GM12878 (cell line): ENCODE measurements at regions not wholly inside any gene's neighbourhood (a gene's known extent, or its start where the extent isn't known, plus 50 kb on each side); places are given as distances from the start of the nearest gene placed in this dataset.
A peak's percentile ranks its signal among the peaks of the same experiment; 100 is the strongest.

Experiments used
- ATAC-seq: fragments of 200-7000 bp; cut with Tn5 transposase; 3 replicates; pipeline ENCODE4 v1.9.1; 2020; ENCODE audit warnings: mild to moderate bottlenecking, moderate library complexity
- BruUV-seq: library from RNA; stranded (reverse); fragments of 400-500 nt; replicated peaks from 2 replicates; lab custom pipeline; 2021; lab: Mats Ljungman, UMichigan
- CTCF ChIA-PET: fragments of 300-600 bp; sonication (Branson Sonifier 250); formaldehyde crosslinking; extraction: SDS; loops from one replicate; lab custom pipeline; 2021; ENCODE audit warnings: inconsistent platforms; lab: Yijun Ruan, JAX
- POLR2A ChIA-PET: fragments of 350-600 bp; formaldehyde crosslinking; extraction: SDS; loops from one replicate; lab custom pipeline; 2021; ENCODE audit warnings: inconsistent platforms; lab: Charles Lee
- RAD21 ChIA-PET: fragments of 300-600 bp; sonication (Branson Sonifier 250); formaldehyde crosslinking; loops from one replicate; lab custom pipeline; 2023; ENCODE audit warnings: antibody characterized with exemption; ENCODE audit not compliant: unreplicated experiment; lab: Charles Lee
- SMC1A ChIA-PET: fragments of 300-600 bp; sonication (Branson Sonifier 250); formaldehyde crosslinking; loops from one replicate; lab custom pipeline; 2023; ENCODE audit not compliant: unreplicated experiment, uncharacterized antibody; lab: Charles Lee
- DNase-seq: peaks from one replicate; pipeline ENCODE4 v3.0.0-alpha.2; 2011; ENCODE audit warnings: low read depth, low spot score
- FAIRE-seq: peaks from 3 replicates; lab custom pipeline; 2011; peaks lifted over from hg19 to GRCh38; lab: Jason Lieb, UNC
- H2AFZ ChIP-seq: 2 replicates; pipeline ENCODE4 v1.6.0; 2011; ENCODE audit warnings: low read depth, low read length, control low read depth; ENCODE audit not compliant: control insufficient read depth
- H3K27ac ChIP-seq: 2 replicates; pipeline ENCODE4 v1.5.1; 2011; ENCODE audit warnings: control low read depth; ENCODE audit not compliant: control insufficient read depth, insufficient read depth
- H3K27me3 ChIP-seq, 2 experiments: replicated peaks in 1 of 2; 2 replicates each; pipeline versions ENCODE4 v1.6.0 to v1.6.1; 2011; ENCODE audit warnings: low read length in 1 of 2; ENCODE audit not compliant: control insufficient read depth in 2 of 2, insufficient read depth in 2 of 2
- H3K36me3 ChIP-seq, 2 experiments: 2 replicates each; pipeline ENCODE4 v1.5.1; 2011; ENCODE audit warnings: low read length in 1 of 2; ENCODE audit not compliant: control insufficient read depth in 2 of 2, insufficient read depth in 2 of 2
- H3K4me1 ChIP-seq: 2 replicates; pipeline ENCODE4 v1.6.1; 2011; ENCODE audit warnings: mild to moderate bottlenecking, low read length, moderate library complexity, mixed read lengths; ENCODE audit not compliant: control insufficient read depth, insufficient read depth
- H3K4me2 ChIP-seq: 2 replicates; pipeline ENCODE4 v1.6.0; 2011; ENCODE audit warnings: control low read depth; ENCODE audit not compliant: control insufficient read depth, insufficient read depth
- H3K4me3 ChIP-seq: fragments of 200-600 bp; sonication (generic); 2 replicates; pipeline ENCODE4 v1.5.1; 2016
- H3K79me2 ChIP-seq: 2 replicates; pipeline ENCODE4 v1.6.0; 2011; ENCODE audit warnings: low read length; ENCODE audit not compliant: control insufficient read depth, insufficient read depth
- H3K9ac ChIP-seq: 2 replicates; pipeline ENCODE4 v1.8.0; 2011; ENCODE audit warnings: low read length, control low read depth, mixed read lengths; ENCODE audit not compliant: control insufficient read depth, insufficient read depth
- H3K9me3 ChIP-seq: replicated peaks from 3 replicates; pipeline ENCODE4 v1.5.1; 2011; ENCODE audit warnings: mild to moderate bottlenecking, low read length; ENCODE audit not compliant: control insufficient read depth, insufficient read depth
- H4K20me1 ChIP-seq: 2 replicates; pipeline ENCODE4 v1.6.0; 2011; ENCODE audit not compliant: control insufficient read depth, insufficient read depth
- HDGF ChIP-seq: fragments of 450-650 bp; IDR thresholded peaks from 2 replicates; pipeline ENCODE4 v1.6.1; 2016; ENCODE audit warnings: antibody characterized with exemption
- IKZF2 ChIP-seq, 2 experiments: fragments of 450-650 bp; IDR thresholded peaks; 2 replicates each; pipeline ENCODE4 v1.6.1; 2017; ENCODE audit warnings: mild to moderate bottlenecking in 2 of 2, moderate library complexity in 2 of 2
- PAX5 ChIP-seq: IDR thresholded peaks from 2 replicates; pipeline ENCODE4 v1.6.1; 2011; ENCODE audit warnings: low read depth, low read length, borderline replicate concordance
- POU2F2 ChIP-seq: IDR thresholded peaks from 3 replicates; pipeline ENCODE4 v1.6.1; 2011; ENCODE audit warnings: low read depth, mild to moderate bottlenecking, low read length, borderline replicate concordance
- RAD51 ChIP-seq: fragments of 450-650 bp; IDR thresholded peaks from 2 replicates; pipeline ENCODE4 v1.6.1; 2016; ENCODE audit warnings: moderate library complexity, mild to moderate bottlenecking, inconsistent platforms
- RUNX3 ChIP-seq: IDR thresholded peaks from 2 replicates; pipeline ENCODE4 v1.6.1; 2012; ENCODE audit warnings: low read length, inconsistent platforms
- SMAD5 ChIP-seq: IDR thresholded peaks from 2 replicates; pipeline ENCODE4 v1.6.1; 2016; ENCODE audit warnings: antibody characterized with exemption, low read depth
- TCF3 ChIP-seq: IDR thresholded peaks from 2 replicates; pipeline ENCODE4 v1.6.1; 2012; ENCODE audit warnings: low read depth, mild to moderate bottlenecking, low read length, borderline replicate concordance; ENCODE audit not compliant: insufficient read depth
- ZNF217 ChIP-seq: fragments of 450-650 bp; IDR thresholded peaks from 2 replicates; pipeline ENCODE4 v1.6.1; 2017; ENCODE audit warnings: antibody characterized with exemption, mild to moderate bottlenecking
- WGBS: methylation state at CpG from one replicate; pipeline ENCODE4 v1.1.6; 2016; ENCODE audit warnings: low lambda C conversion rate; ENCODE audit not compliant: insufficient replicate concordance, insufficient coverage; ENCODE audit errors: missing lambda C conversion rate; 5-methylcytosine and 5-hydroxymethylcytosine counted together
- in situ Hi-C: fragments of 300-500 bp; cut with MboI; formaldehyde crosslinking; loops from 9 replicates; pipeline ENCODE4 v1.14.3; 2018; ENCODE audit warnings: mixed read lengths
- intact Hi-C: fragments of 100-400 bp; cut with micrococcal nuclease; formaldehyde crosslinking; loops from one replicate; pipeline ENCODE4 v1.14.2; 2022; ENCODE audit not compliant: unreplicated experiment
- TF ChIP-seq, protein P1 (sequence below): IDR thresholded peaks from 2 replicates; pipeline ENCODE4 v1.6.1; 2012; ENCODE audit warnings: low read depth, low read length, improper control_type of control experiment
- TF ChIP-seq, protein P2 (sequence below): IDR thresholded peaks from 2 replicates; pipeline ENCODE4 v1.6.1; 2011; ENCODE audit warnings: borderline replicate concordance, low read depth, mild to moderate bottlenecking, moderate library complexity, low read length; ENCODE audit not compliant: insufficient read depth, poor library complexity, severe bottlenecking
- TF ChIP-seq, protein P3 (sequence below): IDR thresholded peaks from 2 replicates; pipeline ENCODE4 v1.6.1; 2011; ENCODE audit warnings: borderline replicate concordance, low read depth, mild to moderate bottlenecking, moderate library complexity, mixed read lengths, low read length; ENCODE audit not compliant: insufficient read depth; ENCODE audit errors: extremely low read length
- TF ChIP-seq, protein P4 (sequence below): IDR thresholded peaks from 2 replicates; pipeline ENCODE4 v1.6.1; 2011; ENCODE audit warnings: low read depth, mild to moderate bottlenecking, low read length, moderate library complexity, borderline replicate concordance; ENCODE audit errors: extremely low read depth
- TF ChIP-seq, protein P5 (sequence below): fragments of 450-650 bp; IDR thresholded peaks from 2 replicates; pipeline ENCODE4 v1.6.1; 2017; ENCODE audit warnings: mild to moderate bottlenecking, low read depth, inconsistent platforms; ENCODE audit not compliant: poor library complexity, severe bottlenecking

DNA sequence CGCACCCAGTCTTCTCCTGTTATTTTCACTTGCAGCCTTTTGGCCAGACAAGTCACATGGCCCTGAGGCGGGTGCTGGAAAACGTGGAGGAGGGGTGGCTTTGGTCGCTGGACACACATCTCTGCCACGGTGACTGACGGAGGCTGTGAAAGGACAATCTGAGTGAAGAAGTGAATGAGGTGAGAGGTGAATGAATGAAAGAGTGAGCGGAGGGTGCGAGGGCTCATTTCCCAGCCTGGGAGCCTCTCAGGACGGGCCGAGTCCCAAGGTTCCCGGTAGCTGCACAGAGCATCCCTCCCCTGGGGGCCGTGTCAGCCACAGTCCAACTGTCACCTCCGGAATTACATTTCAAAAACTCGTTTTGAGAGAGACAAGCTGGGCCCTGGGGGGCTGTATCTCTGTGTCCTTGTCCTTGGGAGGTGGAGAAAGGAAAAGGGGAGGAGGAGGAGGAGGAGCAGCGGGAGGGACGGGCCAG is 89.6 kb downstream of the UBIAD1 start (continued):
- TF ChIP-seq, protein P1, sequence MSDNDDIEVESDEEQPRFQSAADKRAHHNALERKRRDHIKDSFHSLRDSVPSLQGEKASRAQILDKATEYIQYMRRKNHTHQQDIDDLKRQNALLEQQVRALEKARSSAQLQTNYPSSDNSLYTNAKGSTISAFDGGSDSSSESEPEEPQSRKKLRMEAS = no peak
- TF ChIP-seq ZNF217 = no peak
- no peak for TF ChIP-seq POU2F2
- no peak for TF ChIP-seq RAD51
- TF ChIP-seq, protein P2, sequence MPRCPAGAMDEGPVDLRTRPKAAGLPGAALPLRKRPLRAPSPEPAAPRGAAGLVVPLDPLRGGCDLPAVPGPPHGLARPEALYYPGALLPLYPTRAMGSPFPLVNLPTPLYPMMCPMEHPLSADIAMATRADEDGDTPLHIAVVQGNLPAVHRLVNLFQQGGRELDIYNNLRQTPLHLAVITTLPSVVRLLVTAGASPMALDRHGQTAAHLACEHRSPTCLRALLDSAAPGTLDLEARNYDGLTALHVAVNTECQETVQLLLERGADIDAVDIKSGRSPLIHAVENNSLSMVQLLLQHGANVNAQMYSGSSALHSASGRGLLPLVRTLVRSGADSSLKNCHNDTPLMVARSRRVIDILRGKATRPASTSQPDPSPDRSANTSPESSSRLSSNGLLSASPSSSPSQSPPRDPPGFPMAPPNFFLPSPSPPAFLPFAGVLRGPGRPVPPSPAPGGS = no peak
- TF ChIP-seq, protein P3, sequence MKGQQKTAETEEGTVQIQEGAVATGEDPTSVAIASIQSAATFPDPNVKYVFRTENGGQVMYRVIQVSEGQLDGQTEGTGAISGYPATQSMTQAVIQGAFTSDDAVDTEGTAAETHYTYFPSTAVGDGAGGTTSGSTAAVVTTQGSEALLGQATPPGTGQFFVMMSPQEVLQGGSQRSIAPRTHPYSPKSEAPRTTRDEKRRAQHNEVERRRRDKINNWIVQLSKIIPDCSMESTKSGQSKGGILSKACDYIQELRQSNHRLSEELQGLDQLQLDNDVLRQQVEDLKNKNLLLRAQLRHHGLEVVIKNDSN = no peak

DNA sequence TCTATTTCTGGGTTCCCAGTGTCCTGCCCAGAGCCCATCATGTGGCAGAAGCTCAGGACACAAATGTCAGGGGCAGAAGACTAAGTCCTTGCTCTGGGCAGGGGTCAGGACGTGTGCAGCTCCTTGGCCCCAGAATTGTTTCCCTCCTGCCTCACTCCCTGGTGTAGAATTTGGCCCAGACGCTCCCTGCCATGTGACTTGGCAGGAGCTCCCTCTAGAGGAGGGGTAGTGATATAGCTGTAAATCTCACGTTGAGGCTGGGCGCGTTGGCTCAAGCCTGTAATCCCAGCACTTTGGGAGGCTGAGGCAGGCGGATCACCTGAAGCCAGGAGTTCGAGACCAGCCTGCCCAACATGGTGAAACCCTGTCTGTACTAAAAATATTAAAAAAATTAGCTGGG is 91.2 kb downstream of the UBIAD1 start:
- in situ Hi-C loops (no loop called here), intact Hi-C loops (loop anchor here (2.0 kb wide), 1 partner anchor 123 kb away; no protein-coding TSS in a partner anchor)
- peak; percentile 41; the same call in 1 of the 3 replicates for ATAC-seq
- Histone ChIP-seq H4K20me1 (no peaks in the 10 kb centered on the region), H3K79me2 (no peaks in the 10 kb centered on the region), H3K4me2 (no peak overlapping the region), H3K9me3 (no peaks in the 10 kb centered on the region; the same call in 2 of the 3 replicates), H3K9ac (no peak overlapping the region), H3K4me3 (no peak overlapping the region), H3K27ac (no peak overlapping the region), H3K36me3 (no peaks in the 10 kb centered on the region), H3K27me3 (no peaks in the 10 kb centered on the region), H2AFZ (no peak overlapping the region), H3K4me1 (no peaks in the 10 kb centered on the region)
- CTCF ChIA-PET = interaction anchor here (0.6 to 2.2 kb wide), 17 partner anchors 8 to 518 kb away, joined by 3 to 20 read pairs (median 4); no protein-coding TSS in a partner anchor
- 25% methylated on average over 7 of the region's 7 CpGs for WGBS
- no peak for FAIRE-seq
- DNase-seq = no peak
- BruUV-seq = no TSS peak
- POLR2A ChIA-PET = no interaction called here
- SMC1A ChIA-PET = interaction anchor here (1.3 kb wide), 1 partner anchor 326 kb away, joined by 7 read pairs; no protein-coding TSS in a partner anchor
- RAD21 ChIA-PET = interaction anchor here (1.0 to 1.2 kb wide), 5 partner anchors 24 to 326 kb away, joined by 3 to 7 read pairs (median 4); no protein-coding TSS in a partner anchor
- TF ChIP-seq SMAD5 (no peak), IKZF2 (IDR thresholded peaks at IDR 0.05) (no peak), HDGF (no peak), TCF3 (no peak), RUNX3 (no peak), PAX5 (no peak)
- TF ChIP-seq, protein P4, sequence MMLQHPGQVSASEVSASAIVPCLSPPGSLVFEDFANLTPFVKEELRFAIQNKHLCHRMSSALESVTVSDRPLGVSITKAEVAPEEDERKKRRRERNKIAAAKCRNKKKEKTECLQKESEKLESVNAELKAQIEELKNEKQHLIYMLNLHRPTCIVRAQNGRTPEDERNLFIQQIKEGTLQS = no peak
- TF ChIP-seq, protein P3 = peak; percentile 18
- TF ChIP-seq, protein P5, sequence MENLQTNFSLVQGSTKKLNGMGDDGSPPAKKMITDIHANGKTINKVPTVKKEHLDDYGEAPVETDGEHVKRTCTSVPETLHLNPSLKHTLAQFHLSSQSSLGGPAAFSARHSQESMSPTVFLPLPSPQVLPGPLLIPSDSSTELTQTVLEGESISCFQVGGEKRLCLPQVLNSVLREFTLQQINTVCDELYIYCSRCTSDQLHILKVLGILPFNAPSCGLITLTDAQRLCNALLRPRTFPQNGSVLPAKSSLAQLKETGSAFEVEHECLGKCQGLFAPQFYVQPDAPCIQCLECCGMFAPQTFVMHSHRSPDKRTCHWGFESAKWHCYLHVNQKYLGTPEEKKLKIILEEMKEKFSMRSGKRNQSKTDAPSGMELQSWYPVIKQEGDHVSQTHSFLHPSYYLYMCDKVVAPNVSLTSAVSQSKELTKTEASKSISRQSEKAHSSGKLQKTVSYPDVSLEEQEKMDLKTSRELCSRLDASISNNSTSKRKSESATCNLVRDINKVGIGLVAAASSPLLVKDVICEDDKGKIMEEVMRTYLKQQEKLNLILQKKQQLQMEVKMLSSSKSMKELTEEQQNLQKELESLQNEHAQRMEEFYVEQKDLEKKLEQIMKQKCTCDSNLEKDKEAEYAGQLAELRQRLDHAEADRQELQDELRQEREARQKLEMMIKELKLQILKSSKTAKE = no peak
